HG03558 (cell line): ENCODE measurements at regions not wholly inside any gene's neighbourhood (a gene's known extent, or its start where the extent isn't known, plus 50 kb on each side); places are given as distances from the start of the nearest gene placed in this dataset.
A peak's percentile ranks its signal among the peaks of the same experiment; 100 is the strongest.
"Not testable (repeated sequence)": the region's sequence is repeated elsewhere in the genome, so short reads cannot be mapped to it uniquely, and the experiment has no call there.

ENCODE experiments used
- ATAC-seq: cut with Tn5 transposase; IDR thresholded peaks from one replicate; pipeline ENCODE4 v1.9.1; 2021; ENCODE audit warnings: moderate number of reproducible peaks; ENCODE audit not compliant: unreplicated experiment; ENCODE audit errors: extremely low read depth

DNA sequence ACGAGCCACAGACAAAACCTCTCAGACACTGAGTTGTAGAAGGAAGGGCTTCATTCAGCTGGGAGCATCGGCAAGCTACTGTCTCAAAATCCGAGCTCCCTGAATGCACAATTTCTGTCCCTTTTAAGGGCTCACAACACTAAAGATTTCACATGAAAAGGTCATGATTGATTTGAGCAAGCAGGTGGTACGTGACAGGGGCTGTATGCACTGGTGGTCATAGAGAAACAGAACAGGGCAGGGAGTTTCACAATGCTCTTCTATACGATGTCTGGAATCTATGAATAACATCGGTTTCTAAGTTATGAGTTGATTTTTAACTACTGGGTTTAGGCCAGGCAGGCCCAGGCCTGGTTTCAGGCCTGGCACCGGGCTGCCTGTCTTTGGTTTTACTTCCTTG is 124.3 kb upstream of the CCNG1 start:
- not testable (repeated sequence) for ATAC-seq

GRCh38 chr5:163316374-163316773 is 121.0 kb upstream of the CCNG1 start:
- not testable (repeated sequence) for ATAC-seq

- ATAC-seq: no peak
These were observed 118.7 kb upstream of the CCNG1 start for GRCh38 chr5:163318707-163319106.

- ATAC-seq: no peak
These were observed 115.9 kb upstream of the CCNG1 start for GRCh38 chr5:163321511-163321910.

GRCh38 chr5:163330723-163331668 is 106.4 kb upstream of the CCNG1 start:
- no peak for ATAC-seq

DNA sequence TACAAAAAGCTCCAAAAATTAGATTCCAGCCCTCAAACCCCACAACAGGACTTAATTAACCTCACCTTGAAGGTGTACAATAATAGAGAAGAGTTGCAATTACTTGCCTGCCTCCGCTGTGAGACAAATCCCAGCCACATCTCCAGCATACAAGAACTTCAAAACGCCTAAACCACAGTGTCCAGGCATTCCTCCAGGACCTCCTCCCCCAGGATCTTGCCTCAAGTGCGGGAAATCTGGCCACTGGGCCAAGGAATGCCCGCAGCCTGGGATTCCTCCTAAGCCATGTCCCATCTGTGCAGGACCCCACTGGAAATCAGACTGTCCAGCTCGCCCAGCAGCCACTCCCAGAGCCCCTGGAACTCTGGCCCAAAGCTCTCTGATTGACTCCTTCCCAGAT is 101.3 kb upstream of the CCNG1 start:
- not testable (repeated sequence) for ATAC-seq

- ATAC-seq: no peak
These were observed 98.2 kb upstream of the CCNG1 start for GRCh38 chr5:163339148-163339547.

- not testable (repeated sequence) for ATAC-seq
These were observed 97.0 kb upstream of the CCNG1 start for GRCh38 chr5:163340378-163340777.

DNA sequence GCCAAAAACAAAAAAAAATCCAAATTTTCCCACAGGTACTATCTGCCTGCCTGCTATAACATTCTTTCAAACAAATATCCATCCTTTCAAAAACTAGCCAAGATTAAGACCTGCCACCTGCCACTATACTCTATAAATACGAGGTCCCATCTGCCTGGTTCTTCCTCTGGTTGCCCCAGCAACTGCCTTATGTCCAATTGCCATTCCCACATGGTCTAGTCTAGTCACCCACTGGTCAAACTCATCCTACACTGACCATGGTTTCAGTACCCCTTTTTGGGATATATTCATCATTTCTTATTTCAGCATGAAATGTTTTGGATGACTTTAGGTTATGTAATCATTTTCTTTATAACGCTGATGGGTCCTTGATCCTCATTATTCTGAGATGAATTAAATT is 95.1 kb upstream of the CCNG1 start:
- ATAC-seq: no peak

GRCh38 chr5:163345216-163345615 is 92.2 kb upstream of the CCNG1 start:
- no peak for ATAC-seq

DNA sequence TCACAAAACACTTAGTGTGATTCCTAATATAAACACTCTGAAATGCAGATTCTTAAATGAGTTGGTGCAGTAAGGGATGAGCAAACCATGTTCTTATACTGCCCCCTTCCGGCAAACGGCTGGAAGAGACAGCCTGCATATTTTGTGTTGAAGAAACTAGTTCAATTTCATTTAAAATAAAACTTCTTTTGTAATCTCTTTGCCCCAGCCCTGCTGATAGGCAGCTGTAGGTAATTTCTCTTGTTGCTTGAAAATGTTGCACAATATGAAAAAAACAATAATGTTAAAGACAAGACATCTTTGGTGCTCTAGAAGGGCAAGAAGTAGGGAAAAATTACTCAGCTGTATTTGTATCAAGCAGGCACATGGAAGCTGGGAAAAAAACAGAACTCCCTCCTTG is 89.7 kb upstream of the CCNG1 start:
- peak; percentile 59 for ATAC-seq

GRCh38 chr5:163350083-163350482 is 87.3 kb upstream of the CCNG1 start:
- ATAC-seq: no peak

GRCh38 chr5:163352531-163352930 is 84.9 kb upstream of the CCNG1 start:
- ATAC-seq: no peak

DNA sequence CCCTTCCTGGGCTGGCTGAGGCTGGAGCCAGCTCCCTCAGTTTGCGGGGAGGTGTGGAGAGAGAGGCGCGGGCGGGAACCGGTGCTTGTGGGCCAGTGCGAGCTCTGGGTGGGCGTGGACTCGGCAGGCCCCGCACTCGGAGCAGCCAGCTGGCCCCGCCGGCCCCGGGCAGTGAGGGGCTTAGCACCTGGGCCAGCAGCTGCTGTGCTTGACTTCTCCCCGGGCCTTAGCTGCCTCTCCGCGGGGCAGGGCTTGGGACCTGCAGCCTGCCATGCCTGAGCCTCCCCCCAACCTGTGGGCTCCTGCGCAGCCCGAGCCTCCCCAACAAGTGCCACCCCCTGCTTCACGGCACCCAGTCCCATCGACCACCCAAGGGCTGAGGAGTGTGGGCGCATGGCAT is 81.6 kb upstream of the CCNG1 start:
- ATAC-seq: not testable (repeated sequence)

DNA sequence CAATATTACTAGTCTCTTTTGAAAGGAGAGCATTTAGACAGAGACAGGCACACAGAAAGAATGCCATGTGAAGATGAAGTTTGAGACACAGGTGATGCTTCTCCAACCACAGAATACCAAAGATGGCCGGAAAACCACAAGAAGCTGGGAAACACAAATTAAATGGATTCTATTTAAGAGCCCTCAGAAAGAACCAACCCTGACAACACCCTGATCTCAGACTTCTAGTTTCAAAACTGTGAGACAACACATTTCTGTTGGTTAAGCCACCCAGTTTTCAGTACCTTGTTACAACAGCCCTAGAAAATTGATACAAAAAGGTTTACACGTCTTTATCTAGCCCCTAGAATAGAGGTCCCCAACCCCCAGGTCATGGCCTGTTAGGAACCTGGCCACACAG is 79.8 kb upstream of the CCNG1 start:
- no peak for ATAC-seq

DNA sequence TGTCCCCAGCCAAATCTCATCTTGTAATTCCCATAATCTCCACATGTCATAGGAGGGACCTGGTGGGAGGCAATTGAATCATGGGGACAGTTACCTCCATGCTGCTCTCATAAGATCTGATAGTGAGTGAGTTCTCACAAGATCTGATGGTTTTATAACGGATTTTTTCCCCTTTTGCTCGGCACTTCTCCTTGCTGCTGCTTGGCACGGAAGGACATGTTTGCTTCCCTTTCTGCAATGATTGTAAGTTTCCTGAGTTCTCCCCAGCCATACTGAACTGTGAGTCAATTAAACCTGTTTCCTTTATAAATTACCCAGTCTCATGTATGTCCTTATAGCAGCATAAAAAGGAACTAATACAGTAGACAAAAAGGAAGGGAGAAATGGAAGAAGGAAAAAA is 76.7 kb upstream of the CCNG1 start:
- no peak for ATAC-seq

DNA sequence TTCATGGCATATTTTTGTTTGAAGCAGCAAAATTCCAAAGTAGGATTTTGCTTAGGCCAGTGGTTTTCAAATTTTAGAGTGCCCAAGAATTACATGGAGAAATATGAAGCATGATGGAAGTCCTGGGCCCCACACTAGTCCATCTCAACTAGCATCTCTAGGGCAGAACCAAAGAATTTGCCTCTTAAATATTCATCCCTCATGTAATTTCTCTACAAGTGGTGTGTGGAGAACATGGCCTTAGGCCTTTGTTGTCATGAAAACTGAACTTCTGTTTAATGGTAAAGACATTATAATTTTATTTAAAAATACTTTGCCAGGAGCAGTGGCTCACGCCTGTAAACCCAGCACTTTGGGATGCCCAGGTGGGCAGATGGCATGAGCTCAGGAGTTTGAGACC is 75.9 kb upstream of the CCNG1 start:
- ATAC-seq: no peak

- ATAC-seq: no peak
These were observed 74.5 kb upstream of the CCNG1 start for GRCh38 chr5:163362840-163363371.

- no peak for ATAC-seq
These were observed 74.0 kb upstream of the CCNG1 start for GRCh38 chr5:163363389-163363788.

DNA sequence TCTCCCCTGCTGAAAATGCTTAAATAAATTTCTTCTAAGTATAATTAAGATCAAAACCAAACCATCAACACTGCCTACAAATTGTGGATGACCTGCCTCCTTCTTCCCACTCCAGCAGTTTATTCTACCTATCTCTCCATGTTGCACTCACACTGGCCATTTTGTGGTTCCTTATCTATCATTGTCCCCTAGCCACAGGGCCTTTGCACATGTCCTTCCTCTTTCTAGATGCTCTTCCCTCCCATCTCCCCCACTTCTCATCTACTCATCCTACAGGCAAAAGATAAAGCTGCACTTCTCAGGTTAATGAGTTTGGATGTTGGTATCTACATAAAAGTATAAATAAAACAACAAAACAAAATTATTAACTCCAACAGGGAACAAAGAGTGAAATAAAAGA is 70.6 kb upstream of the CCNG1 start:
- no peak for ATAC-seq

DNA sequence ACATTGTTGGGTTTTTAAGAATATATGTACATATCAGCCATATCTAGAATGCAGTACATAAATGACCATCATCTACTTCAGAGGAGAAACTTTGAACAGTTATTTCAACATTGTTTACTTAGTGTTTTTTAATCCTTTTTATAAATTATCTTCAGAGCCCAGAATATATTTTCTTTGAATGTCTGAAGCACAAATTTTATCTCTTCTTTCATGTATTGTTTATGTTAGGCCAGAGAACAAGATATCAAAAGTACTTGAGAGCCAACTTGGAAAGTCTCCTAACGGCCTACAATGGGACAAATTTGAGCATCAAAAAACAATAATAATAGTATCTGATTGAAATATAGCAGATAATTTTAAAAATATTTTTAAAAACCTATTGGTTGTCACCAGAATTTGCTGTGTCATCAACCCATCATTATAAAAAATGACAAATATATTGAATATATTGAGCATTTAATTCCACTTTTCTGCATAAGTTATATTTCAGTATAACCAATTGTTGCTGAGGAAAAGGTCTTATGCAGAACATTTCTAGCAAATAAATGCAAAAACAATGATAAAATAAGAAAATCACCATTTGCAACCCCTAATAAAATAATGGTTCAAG is 67.5 kb upstream of the CCNG1 start:
- ATAC-seq: no peak
